Mononuclear cell (primary cell): ENCODE measurements at regions not wholly inside any gene's neighbourhood (a gene's known extent, or its start where the extent isn't known, plus 50 kb on each side); places are given as distances from the start of the nearest gene placed in this dataset.
"Not testable (repeated sequence)": the region's sequence is repeated elsewhere in the genome, so short reads cannot be mapped to it uniquely, and the experiment has no call there.

Experiments
- H3K27me3 ChIP-seq: 2 replicates; pipeline ENCODE4 v1.6.0; 2011; ENCODE audit warnings: low read length, control low read depth; ENCODE audit not compliant: insufficient read depth
- H3K4me1 ChIP-seq: 2 replicates; pipeline ENCODE4 v1.5.1; 2011; ENCODE audit warnings: mild to moderate bottlenecking, low read length, control low read depth; ENCODE audit not compliant: insufficient read depth
- H3K4me3 ChIP-seq: 2 replicates; pipeline ENCODE4 v1.5.1; 2011; ENCODE audit warnings: mild to moderate bottlenecking, low read length, moderate library complexity
- H3K9me3 ChIP-seq: 2 replicates; pipeline ENCODE4 v1.5.1; 2011; ENCODE audit warnings: low read depth, mild to moderate bottlenecking, control low read depth, low read length

DNA sequence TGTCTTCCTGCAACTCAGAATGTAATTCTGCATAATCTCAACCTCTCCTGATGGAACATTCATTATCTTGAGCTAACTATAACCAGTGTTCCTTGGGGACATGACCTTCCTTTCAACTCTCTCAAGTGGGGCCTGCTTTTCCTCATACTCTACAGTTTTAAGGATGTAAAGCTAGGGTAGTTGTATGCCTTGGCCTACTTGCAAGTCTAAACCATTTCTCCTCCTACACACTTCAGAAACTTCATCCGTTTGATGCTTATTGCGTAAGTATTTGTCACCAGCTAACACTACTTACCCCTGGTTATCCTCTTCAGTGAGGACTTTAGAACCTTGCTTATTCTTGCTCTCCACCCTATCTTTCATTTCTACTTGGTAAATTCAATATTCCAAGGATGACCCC, 548.9 kb downstream of the HINT1 start:
- Histone ChIP-seq H3K4me1 (no peaks in the 10 kb centered on the region), H3K4me3 (no peak overlapping the region), H3K9me3 (no peaks in the 10 kb centered on the region), H3K27me3 (no peaks in the 10 kb centered on the region)

DNA sequence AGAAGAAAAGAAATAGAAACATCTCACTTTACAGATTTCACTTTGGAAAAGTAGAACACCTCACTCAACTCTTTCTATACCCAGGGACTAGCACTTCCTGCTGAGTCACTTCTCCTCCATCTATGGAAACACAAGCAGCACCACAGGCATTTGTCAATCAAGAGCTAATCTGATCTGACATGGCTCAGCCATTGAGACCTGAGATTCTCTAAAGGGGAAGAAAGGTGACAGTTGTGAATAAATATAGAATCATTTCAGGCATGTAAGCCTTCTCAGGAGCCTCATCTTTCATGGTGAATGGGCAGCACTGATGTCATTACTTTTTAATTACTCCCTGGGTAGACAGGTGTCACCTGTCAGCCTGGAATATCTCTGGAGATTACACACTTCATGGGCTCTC, 559.8 kb downstream of the HINT1 start:
- Histone ChIP-seq H3K27me3 (no peaks in the 10 kb centered on the region), H3K4me3 (no peak overlapping the region), H3K9me3 (no peaks in the 10 kb centered on the region), H3K4me1 (no peaks in the 10 kb centered on the region)

DNA sequence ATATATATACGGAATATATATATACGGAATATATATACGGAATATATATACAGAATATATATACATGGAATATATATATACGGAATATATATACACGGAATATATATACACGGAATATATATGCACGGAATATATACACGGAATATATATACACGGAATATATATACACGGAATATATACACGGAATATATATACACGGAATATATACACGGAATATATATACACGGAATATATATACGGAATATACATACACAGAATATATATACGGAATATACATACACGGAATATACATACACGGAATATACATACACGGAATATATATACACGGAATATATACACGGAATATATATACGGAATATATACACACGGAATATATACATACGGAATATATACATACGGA, 568.4 kb downstream of the HINT1 start:
- not testable (repeated sequence) for H3K4me3 ChIP-seq, H3K27me3 ChIP-seq, H3K4me1 ChIP-seq, H3K9me3 ChIP-seq

DNA sequence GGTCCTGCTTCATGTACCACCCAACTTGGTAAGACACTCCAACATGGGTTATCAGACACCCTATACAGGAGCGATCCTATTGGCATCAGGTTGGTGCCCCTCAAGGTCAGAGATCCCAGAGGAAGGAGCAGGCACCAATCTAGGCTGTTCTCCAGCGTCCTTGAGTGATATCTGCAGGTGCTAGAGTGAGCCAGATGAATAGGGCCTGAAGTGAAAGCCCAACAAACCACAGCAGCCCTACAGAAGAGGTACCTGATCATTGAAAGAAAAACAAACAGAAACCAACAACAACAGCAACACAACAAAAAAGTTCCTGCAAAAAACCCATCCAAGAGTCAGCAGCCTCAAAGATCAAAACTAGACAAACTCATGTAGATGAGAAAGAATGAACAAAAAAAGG, 584.8 kb downstream of the HINT1 start:
- Histone ChIP-seq H3K9me3 (no peaks in the 10 kb centered on the region), H3K4me1 (no peaks in the 10 kb centered on the region), H3K27me3 (no peaks in the 10 kb centered on the region), H3K4me3 (no peak overlapping the region)

DNA sequence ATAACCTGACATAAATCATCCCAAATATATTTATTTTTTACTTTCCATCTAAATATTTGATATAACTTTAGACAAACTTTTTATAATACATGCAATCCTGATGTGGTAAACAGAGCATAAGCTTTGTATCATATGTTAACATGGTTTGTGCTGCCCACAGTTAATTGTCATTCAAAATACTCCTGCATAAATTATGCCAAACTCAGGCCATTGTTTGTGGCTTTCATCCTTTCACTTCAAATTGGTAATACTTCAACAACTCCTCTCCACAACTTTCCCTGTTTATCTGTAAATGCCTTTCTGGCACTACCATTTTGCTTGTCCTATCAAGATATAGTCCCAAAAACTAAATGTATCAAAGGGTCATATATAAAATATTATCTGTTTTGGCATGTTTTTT, 586.7 kb downstream of the HINT1 start:
- H3K9me3 ChIP-seq: no peaks in the 10 kb centered on the region
- H3K4me3 ChIP-seq: no peak overlapping the region
- no peaks in the 10 kb centered on the region for H3K4me1 ChIP-seq
- no peaks in the 10 kb centered on the region for H3K27me3 ChIP-seq

DNA sequence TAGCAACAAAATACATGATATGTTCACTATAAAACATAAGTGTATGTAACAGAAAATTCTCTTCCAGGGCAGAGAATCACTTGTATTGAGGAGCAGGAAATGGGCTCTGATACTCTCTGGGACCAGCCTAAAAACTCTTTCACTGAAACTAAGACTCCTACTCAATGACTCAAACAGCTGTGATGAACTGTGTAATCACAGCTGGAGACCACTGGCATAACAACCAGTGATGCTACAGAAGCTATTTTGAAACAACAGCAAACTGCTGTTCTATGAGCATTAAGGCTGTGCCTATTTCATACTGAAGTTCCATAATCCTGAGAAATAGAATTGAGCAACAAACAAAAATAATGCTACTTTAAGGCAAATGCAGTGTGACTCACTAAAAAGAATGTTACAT, 594.0 kb downstream of the HINT1 start:
- no peaks in the 10 kb centered on the region for H3K4me1 ChIP-seq
- H3K4me3 ChIP-seq: no peak overlapping the region
- no peaks in the 10 kb centered on the region for H3K27me3 ChIP-seq
- H3K9me3 ChIP-seq: no peaks in the 10 kb centered on the region

DNA sequence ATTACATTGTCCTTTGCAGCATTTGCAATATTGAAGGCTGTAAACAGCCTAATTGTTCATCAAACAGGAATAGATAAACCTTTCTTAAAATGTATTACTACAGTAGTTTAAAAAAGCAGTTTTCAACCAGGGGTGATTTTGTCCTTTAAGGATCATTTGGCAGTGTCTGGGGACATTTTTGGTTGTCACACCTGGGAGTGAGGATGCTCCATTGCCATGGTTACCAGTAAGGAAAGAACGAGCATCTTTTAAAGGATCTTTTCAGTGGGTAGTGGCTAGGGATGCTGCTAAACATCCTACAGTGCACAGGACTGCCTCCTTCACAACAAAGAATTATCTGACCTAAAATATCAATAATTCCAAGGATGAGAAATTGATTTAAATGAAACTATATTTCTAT, 596.3 kb downstream of the HINT1 start:
- no peaks in the 10 kb centered on the region for H3K9me3 ChIP-seq
- H3K4me3 ChIP-seq: no peak overlapping the region
- no peaks in the 10 kb centered on the region for H3K27me3 ChIP-seq
- no peaks in the 10 kb centered on the region for H3K4me1 ChIP-seq

DNA sequence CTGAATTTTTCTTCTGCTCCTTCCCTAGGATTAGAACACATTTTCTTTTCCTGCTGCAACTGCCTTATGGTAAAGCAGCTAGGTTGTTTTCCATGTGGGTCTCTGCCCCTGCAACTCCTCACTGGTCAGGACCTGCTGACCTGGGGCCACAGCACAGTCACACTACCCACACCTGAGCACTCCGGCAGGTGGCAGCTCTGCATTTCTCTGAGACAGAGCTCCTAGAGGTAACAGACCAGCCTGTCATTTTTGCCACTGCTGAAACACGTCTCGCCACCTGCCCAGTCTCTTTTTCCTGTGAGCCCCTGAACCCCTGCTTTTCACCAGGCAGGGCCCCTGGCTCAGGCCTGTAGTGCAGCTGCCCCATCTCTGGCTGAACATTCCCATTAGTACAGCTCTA, 609.6 kb downstream of the HINT1 start:
- Histone ChIP-seq H3K4me1 (no peaks in the 10 kb centered on the region), H3K4me3 (no peak overlapping the region), H3K27me3 (no peaks in the 10 kb centered on the region), H3K9me3 (peaks cover 9% of the 10 kb centered on the region)

DNA sequence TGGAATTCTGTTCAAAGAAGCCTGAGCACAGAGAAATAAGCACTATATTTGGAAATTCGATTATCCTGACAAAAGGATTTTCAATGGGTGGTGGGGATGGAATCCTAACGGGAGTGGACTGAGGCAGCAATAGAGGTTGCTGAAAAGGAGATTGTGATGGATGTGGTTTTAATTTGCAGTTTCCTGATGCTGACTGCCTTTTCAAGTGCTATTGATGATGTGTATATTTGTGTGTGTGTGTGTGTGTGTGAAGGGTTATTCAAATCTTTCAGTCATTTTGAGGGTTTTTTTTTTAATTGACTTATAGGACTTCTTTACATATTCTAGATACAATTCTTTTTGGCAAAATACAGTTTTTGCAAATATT, 614.5 kb downstream of the HINT1 start:
- Histone ChIP-seq H3K9me3 (no peaks in the 10 kb centered on the region), H3K4me1 (no peaks in the 10 kb centered on the region), H3K4me3 (no peak overlapping the region), H3K27me3 (no peaks in the 10 kb centered on the region)

DNA sequence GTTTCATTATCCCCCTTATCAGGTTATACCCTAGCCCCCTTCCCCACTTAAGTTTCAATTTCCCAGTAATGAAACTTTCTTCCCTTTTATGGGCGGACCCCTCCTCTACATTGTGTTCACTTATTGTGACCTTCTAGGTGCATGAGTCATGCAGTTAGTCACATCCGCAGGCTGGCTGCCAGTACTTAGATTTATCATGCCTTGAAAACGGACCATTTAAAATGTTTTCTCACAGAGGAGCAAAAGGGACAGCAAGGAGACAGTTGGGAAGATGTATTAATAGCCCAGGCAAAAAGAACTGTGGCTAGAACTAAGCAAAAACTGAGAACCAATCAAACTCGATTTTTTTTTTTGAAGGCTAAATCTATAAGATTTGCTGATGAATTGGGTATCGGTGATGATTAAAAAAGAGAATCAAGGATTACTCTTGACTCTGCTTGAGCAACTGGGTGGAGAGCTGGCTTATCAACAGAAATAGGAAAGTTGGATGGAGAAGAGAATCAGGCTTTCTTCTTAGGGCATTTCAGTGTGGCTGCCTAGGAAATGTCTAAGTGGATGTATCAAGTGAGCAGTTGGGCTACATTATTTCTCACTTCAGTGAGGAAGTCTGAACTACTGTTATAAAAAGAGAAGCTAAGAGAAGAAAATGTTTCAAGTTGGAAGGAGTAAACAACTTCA, 615.0 kb downstream of the HINT1 start:
- Histone ChIP-seq H3K4me1 (no peaks in the 10 kb centered on the region), H3K4me3 (no peak overlapping the region), H3K27me3 (no peaks in the 10 kb centered on the region), H3K9me3 (peaks cover 2% of the 10 kb centered on the region)

DNA sequence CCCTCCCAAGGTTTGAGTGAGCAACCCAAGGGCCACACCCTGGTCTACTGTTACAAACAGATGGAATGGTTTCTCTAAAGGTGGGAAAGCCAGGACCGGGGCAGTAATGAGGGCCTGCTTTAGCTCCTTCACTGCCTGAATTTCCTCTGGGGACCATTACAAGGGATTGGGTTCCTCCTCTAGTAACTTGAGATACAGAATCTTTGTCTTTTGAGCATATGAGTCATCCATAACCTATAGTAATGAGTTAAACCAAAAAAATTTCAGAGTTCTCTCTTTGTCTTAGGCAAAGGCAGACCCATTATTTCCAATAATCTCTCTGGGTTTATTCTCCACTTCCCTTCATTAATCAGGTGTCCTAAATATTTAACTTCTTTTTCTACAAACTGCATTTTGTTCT, 618.8 kb downstream of the HINT1 start:
- H3K27me3 ChIP-seq: no peaks in the 10 kb centered on the region
- H3K4me3 ChIP-seq: no peak overlapping the region
- peaks cover 14% of the 10 kb centered on the region for H3K4me1 ChIP-seq
- peaks cover 5% of the 10 kb centered on the region for H3K9me3 ChIP-seq

DNA sequence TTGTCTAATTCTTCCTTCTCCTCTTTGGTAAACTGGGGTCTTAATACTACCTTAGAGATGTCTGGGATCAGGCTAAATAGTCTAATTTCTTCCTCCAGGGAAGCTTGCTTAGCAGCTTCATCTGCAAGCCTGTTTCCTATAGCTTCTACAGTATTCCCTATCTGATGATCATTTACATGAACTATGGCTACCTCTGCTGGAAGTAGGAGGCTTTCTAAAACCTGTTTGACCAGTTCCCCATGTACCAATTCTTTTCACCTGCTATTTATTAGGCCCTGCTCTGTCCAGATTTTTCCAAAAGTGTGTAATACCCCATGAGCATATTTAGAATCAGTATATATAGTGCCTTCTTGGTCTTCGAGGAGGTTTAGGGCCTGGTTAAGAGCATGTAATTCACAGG, 619.8 kb downstream of the HINT1 start:
- Histone ChIP-seq H3K27me3 (no peaks in the 10 kb centered on the region), H3K4me1 (peaks cover 14% of the 10 kb centered on the region), H3K4me3 (no peak overlapping the region), H3K9me3 (peaks cover 5% of the 10 kb centered on the region)

DNA sequence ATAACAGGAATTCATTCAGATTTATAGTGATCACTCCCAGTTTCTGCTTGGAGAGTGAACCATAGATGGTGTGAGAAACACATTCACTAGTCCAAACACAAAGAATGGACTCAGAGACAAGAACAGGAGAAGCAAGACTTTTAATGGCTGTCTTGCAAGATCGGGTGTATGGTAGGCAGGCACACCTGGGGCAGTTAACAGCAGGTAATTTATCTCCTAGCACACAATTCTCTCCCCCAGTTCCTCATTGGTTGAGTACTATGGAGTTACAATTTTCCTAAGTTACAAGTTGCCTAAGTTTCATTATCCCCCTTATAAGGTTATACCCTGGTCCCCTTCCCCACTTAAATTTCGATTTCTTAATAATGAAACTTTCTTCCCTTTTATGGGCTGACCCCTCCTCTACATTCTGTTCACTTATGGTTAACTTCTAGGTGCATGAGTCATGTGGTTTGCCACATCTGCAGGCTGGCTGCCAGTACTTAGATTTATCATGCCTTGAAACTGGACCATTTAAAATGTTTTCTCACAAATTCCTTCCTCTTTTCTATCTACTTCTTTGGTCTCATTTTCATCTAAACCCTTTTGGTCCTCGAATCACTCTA, 623.3 kb downstream of the HINT1 start:
- Histone ChIP-seq H3K4me1 (peaks cover 14% of the 10 kb centered on the region), H3K9me3 (peaks cover 5% of the 10 kb centered on the region)

DNA sequence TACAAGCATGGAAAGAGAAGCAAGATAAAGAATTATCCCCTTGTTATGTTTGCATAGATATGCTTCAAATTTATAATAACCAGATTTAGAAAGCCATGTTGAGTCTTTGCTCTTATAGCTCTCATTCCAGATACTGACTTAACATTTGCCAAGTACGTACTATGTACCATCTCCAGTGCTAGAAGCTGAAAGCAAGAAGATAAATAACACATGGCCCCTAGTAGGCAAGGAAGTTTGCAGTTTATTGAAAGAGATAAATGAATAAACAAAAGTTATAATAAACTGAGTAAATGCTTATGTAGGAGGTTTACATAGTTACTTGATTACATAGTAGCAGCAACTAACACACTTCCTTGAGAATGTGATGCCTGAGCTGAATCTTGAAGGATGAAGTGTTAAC, 628.4 kb downstream of the HINT1 start:
- H3K9me3 ChIP-seq: no peaks in the 10 kb centered on the region
- no peaks in the 10 kb centered on the region for H3K27me3 ChIP-seq
- peaks cover 3% of the 10 kb centered on the region for H3K4me1 ChIP-seq
- H3K4me3 ChIP-seq: no peak overlapping the region

More for the DNA sequence above, 623.3 kb downstream of the HINT1 start:
- H3K27me3 ChIP-seq: no peaks in the 10 kb centered on the region
- H3K4me3 ChIP-seq: no peak overlapping the region

DNA sequence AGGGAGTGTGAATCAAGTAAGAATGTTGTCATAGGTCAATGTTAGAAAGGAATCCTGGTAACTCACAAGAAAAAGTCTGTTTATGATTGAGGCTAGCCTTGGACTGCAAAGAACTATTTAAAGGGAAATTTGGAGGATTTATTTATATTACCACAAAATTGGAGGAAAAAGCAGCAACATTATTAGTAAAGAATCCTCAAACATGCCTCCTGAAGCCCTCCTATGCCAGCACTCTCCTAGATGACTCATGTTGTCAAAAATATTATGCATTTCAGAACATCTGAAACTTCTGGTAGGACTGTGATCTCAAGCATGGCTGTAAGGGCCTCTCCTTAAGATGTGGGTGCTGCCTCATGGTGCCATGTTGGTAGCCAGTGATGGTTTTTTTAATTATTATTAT, 628.5 kb downstream of the CHSY3 start:
- Histone ChIP-seq H3K4me1 (no peaks in the 10 kb centered on the region), H3K4me3 (no peak overlapping the region), H3K27me3 (no peaks in the 10 kb centered on the region), H3K9me3 (no peaks in the 10 kb centered on the region)
